ENCODE measurements at regions not wholly inside any gene's neighbourhood (a gene's known extent, or its start where the extent isn't known, plus 50 kb on each side); places are given as distances from the start of the nearest gene placed in this dataset.

DNA sequence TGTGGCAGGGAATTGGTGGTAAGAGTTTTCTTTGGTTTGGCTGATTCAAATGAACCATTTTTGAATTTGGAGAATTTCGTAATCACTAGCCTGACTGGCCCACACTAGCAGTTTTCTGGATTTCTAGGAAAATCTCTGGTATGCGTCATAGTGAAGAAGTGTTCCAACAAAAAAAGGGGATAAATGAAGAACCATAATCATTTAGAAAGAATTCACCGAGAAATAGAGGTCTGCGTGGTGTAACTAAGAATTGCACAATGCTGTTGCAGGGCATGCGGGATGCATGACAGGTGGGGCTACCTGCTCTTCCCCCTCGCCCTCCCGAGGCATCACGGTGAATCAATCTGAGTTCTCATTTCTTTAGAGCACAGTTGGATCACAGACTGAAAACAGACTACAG is 232.3 kb upstream of the PAPPA start:
- H3K36me3 ChIP-seq, result no peaks in the 10 kb centered on the region
- ATAC-seq, result peak; percentile 77
- TF ChIP-seq EP300 (IDR thresholded peaks at IDR 0.05), result no peak
- H3K27me3 ChIP-seq, result no peaks in the 10 kb centered on the region
- WGBS, 2 donors (ENCODE audit: low coverage in 1 of 2), result 70 to 84% methylated on average over 4 to 7 of the region's 8 CpGs
- no peak overlapping the region for H3K27ac ChIP-seq
- H3K4me1 ChIP-seq, result no peaks in the 10 kb centered on the region
- no peaks in the 10 kb centered on the region for H3K9me3 ChIP-seq
- H3K4me3 ChIP-seq, result no peak overlapping the region

DNA sequence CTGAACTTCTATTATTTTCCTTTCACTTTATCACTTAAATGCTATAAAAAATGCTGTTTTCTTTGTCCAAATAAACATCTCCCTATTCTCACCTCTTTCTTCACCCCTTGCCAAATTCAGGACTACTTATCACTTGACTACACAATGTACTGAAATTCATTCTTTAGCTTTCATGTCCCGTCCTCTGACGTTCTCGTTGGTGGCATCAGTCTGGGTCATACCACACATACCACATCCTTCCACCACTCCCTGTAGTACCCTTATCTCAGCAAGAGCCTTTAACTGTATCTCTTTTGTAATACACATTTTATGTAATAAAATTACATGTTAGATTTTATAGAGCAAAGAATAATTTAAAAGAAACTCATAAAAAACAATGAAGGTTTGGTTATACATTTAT is 231.1 kb upstream of the PAPPA start:
- TF ChIP-seq EP300 (IDR thresholded peaks at IDR 0.05) (no peak), POLR2AphosphoS5 (IDR thresholded peaks at IDR 0.05) (no peak), POLR2A (IDR thresholded peaks at IDR 0.05) (no peak)
- TF ChIP-seq, protein P1, sequence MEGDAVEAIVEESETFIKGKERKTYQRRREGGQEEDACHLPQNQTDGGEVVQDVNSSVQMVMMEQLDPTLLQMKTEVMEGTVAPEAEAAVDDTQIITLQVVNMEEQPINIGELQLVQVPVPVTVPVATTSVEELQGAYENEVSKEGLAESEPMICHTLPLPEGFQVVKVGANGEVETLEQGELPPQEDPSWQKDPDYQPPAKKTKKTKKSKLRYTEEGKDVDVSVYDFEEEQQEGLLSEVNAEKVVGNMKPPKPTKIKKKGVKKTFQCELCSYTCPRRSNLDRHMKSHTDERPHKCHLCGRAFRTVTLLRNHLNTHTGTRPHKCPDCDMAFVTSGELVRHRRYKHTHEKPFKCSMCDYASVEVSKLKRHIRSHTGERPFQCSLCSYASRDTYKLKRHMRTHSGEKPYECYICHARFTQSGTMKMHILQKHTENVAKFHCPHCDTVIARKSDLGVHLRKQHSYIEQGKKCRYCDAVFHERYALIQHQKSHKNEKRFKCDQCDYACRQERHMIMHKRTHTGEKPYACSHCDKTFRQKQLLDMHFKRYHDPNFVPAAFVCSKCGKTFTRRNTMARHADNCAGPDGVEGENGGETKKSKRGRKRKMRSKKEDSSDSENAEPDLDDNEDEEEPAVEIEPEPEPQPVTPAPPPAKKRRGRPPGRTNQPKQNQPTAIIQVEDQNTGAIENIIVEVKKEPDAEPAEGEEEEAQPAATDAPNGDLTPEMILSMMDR (IDR thresholded peaks at IDR 0.05), result no peak
- H3K27ac ChIP-seq, result no peak overlapping the region
- no peak for ATAC-seq
- no peaks in the 10 kb centered on the region for H3K36me3 ChIP-seq
- 63 to 77% methylated on average over 3 of the region's 3 CpGs for WGBS, 2 donors (ENCODE audit: low coverage in 1 of 2)
- H3K4me1 ChIP-seq, result no peaks in the 10 kb centered on the region
- no peaks in the 10 kb centered on the region for H3K9me3 ChIP-seq
- H3K4me3 ChIP-seq, result no peak overlapping the region
- no peaks in the 10 kb centered on the region for H3K27me3 ChIP-seq

DNA sequence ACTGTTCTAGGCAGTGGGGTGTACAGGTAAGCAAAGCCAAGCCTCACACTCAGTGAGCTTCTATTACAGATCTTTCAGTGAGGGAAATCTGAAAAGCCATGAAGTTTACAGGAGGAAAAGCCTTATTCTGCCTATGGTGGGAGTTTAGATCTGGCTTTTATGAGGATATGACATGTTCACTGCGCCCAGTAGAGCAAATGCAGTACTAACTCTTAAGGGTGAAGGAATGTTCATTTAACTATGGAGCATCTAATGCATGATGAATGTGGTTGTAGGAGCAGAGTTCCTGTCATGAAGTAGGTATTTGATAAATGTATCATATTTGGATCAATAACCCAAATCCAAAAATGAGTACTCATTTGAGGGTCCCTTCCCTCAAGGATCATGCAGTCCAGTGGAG is 230.2 kb upstream of the PAPPA start:
- no peak for ATAC-seq
- Histone ChIP-seq H3K4me3 (no peak overlapping the region), H3K9me3 (no peaks in the 10 kb centered on the region), H3K4me1 (no peaks in the 10 kb centered on the region), H3K36me3 (no peaks in the 10 kb centered on the region), H3K27me3 (no peaks in the 10 kb centered on the region), H3K27ac (no peak overlapping the region)
- 83 to 87% methylated on average over 1 of the region's 1 CpG for WGBS, 2 donors (ENCODE audit: low coverage in 1 of 2)
- TF ChIP-seq POLR2AphosphoS5 (IDR thresholded peaks at IDR 0.05) (no peak), POLR2A (IDR thresholded peaks at IDR 0.05) (no peak), EP300 (IDR thresholded peaks at IDR 0.05) (no peak)
- TF ChIP-seq, protein P1 (IDR thresholded peaks at IDR 0.05), result no peak

DNA sequence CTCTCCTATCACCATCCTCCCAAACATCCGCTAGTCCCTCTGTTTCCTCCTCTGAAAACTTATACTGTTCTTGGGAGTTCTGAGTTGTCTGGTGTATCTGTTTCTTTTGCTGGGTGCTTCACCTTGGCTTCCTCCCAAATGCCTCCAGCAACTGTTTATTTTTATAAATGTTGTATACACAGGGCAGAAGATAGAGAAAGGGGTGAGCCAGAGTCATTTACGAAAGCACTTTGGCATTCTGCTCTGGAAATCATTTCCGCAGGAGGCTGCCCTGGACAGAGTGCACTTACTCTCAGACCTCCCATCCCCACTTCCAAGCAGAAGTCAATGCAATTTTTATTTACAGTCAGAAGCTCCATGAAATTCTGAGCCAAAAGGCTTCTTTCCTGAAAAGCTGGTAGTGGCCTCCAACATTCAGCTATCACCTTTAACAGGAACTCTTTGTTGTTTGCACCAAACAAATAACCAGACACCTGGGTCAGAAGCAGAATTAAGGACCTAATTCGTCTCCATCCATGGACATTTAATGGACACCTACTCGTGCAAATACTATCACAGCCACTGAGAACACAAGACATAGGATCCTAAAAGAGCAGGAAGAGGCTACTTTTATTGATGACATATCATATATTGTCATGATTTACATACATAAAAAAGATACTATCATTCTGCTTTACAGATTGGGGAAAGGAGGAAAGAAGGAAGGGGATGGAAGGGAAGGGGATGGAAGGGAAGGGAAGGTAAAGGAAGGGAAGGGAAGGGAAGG is 229.5 kb upstream of the PAPPA start:
- ATAC-seq, result no peak
- no peaks in the 10 kb centered on the region for H3K27me3 ChIP-seq
- no peaks in the 10 kb centered on the region for H3K4me1 ChIP-seq
- WGBS, 2 donors (ENCODE audit: low coverage in 1 of 2), result 36 to 42% methylated on average over 5 of the region's 5 CpGs
- no peak overlapping the region for H3K4me3 ChIP-seq
- TF ChIP-seq POLR2AphosphoS5 (IDR thresholded peaks at IDR 0.05) (no peak), EP300 (IDR thresholded peaks at IDR 0.05) (no peak), POLR2A (IDR thresholded peaks at IDR 0.05) (no peak)
- TF ChIP-seq, protein P1 (IDR thresholded peaks at IDR 0.05), result no peak
- no peak overlapping the region for H3K27ac ChIP-seq
- H3K9me3 ChIP-seq, result no peaks in the 10 kb centered on the region
- no peaks in the 10 kb centered on the region for H3K36me3 ChIP-seq

DNA sequence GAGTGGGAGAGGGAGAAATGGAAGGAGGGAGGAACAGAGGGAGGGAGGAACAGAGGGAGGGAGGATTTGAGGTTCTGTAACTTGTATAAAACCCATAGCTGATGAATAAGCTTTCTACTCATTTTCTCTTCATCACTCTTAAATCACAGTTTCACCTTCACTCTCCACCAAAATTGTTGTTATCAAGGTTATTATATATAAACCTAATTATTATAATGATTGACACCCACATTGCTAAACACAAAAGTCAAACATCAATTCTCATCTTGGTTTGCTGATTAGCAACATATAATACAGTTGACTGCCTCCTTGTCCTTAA is 229.0 kb upstream of the PAPPA start:
- Histone ChIP-seq H3K9me3 (no peaks in the 10 kb centered on the region), H3K27me3 (no peaks in the 10 kb centered on the region), H3K4me1 (no peaks in the 10 kb centered on the region), H3K36me3 (no peaks in the 10 kb centered on the region), H3K4me3 (no peak overlapping the region), H3K27ac (no peak overlapping the region)
- no peak for ATAC-seq
- TF ChIP-seq EP300 (IDR thresholded peaks at IDR 0.05), result no peak
- no peak for TF ChIP-seq POLR2AphosphoS5 (IDR thresholded peaks at IDR 0.05)
- no peak for TF ChIP-seq POLR2A (IDR thresholded peaks at IDR 0.05)
- TF ChIP-seq, protein P1 (IDR thresholded peaks at IDR 0.05), result no peak
